ENCODE measurements at regions not wholly inside any gene's neighbourhood (a gene's known extent, or its start where the extent isn't known, plus 50 kb on each side); places are given as distances from the start of the nearest gene placed in this dataset.

DNA sequence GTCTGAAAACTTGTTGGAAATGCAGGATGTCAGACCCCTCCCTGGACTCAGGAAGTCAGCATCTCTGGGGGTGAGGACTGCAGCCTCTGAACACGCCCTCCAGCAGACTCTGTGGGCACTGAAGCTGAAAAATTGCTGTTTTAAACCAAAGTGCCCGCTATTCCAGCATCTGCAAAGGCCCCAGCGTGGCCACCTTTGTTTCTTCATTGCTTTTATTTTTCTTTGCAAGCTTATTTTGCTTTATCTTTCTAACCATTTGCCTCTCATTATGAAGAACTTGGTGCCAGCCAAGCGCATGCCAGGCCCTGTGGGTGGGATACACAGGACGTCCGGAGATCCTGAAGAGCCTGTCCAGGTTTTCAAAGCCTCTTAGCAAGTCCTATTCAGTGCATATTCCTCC, 203.9 kb upstream of the CST7 start:
- Histone ChIP-seq H4K20me1 (ENCODE audit: insufficient read depth, low read length) (no peaks in the 10 kb centered on the region), H3K27me3 (ENCODE audit: low read depth, low read length) (no peaks in the 10 kb centered on the region), H3K4me1 (ENCODE audit: low read length) (peaks cover 14% of the 10 kb centered on the region), H3K9me3 (ENCODE audit: insufficient read depth, low read length) (no peaks in the 10 kb centered on the region), H3K4me3 (ENCODE audit: low read length) (no peak overlapping the region), H2AFZ (ENCODE audit: low read depth, low read length) (no peak overlapping the region), H3K27ac (ENCODE audit: low read length) (no peak overlapping the region), H3K9ac (ENCODE audit: low read length) (no peak overlapping the region), H3K79me2 (ENCODE audit: low read length) (no peaks in the 10 kb centered on the region), H3K4me2 (ENCODE audit: low read length) (peak overlapping the region; percentile 38), H3K36me3 (replicated peaks; ENCODE audit: low read depth, low read length) (no peaks in the 10 kb centered on the region)
- TF ChIP-seq EZH2phosphoT487 (IDR thresholded peaks at IDR 0.05; ENCODE audit: low read depth) = no peak
- TF ChIP-seq, protein P1, sequence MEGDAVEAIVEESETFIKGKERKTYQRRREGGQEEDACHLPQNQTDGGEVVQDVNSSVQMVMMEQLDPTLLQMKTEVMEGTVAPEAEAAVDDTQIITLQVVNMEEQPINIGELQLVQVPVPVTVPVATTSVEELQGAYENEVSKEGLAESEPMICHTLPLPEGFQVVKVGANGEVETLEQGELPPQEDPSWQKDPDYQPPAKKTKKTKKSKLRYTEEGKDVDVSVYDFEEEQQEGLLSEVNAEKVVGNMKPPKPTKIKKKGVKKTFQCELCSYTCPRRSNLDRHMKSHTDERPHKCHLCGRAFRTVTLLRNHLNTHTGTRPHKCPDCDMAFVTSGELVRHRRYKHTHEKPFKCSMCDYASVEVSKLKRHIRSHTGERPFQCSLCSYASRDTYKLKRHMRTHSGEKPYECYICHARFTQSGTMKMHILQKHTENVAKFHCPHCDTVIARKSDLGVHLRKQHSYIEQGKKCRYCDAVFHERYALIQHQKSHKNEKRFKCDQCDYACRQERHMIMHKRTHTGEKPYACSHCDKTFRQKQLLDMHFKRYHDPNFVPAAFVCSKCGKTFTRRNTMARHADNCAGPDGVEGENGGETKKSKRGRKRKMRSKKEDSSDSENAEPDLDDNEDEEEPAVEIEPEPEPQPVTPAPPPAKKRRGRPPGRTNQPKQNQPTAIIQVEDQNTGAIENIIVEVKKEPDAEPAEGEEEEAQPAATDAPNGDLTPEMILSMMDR (IDR thresholded peaks at IDR 0.05; ENCODE audit: low read depth, low read length) = no peak

DNA sequence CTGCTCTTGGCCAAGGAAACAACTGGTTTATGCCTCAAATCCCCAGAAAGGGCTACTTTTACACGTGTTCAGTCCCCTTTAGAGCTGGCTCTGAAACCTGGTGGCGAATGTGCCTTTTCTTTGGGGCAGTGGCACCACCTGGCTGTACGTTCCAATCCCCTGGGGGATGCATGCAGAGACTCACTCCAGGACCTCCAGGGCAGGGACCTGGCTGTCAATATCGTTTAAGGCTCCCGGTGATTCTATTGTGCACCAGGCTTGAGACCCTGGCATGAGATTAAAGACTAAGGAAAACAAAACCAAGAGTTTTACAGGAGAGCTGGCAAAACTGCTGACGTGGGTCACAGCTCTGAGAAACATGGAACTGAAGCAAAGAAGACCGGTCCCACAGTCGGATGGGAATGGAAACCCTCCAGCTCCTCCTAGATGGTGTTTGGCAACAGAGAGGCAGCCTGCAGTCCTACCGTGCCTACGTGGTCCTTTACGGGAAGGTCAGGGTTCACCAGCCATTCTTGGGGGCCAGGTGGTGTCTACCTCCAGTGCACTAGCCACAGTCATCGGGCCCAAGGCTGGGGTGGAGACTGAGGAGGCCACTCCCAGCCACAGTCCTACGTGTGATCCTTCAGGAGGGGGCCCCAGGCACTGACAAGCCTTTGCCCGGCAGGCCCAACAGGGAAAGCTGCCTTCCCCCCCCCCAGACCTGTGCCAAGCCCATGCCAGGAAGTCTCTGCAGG, 203.3 kb upstream of the CST7 start:
- Histone ChIP-seq H3K4me2 (ENCODE audit: low read length) (no peak overlapping the region), H3K27ac (ENCODE audit: low read length) (no peak overlapping the region), H4K20me1 (ENCODE audit: insufficient read depth, low read length) (no peaks in the 10 kb centered on the region), H3K4me3 (ENCODE audit: low read length) (no peak overlapping the region), H3K79me2 (ENCODE audit: low read length) (no peaks in the 10 kb centered on the region), H3K9ac (ENCODE audit: low read length) (no peak overlapping the region), H2AFZ (ENCODE audit: low read depth, low read length) (no peak overlapping the region), H3K36me3 (replicated peaks; ENCODE audit: low read depth, low read length) (no peaks in the 10 kb centered on the region), H3K4me1 (ENCODE audit: low read length) (peaks cover 14% of the 10 kb centered on the region), H3K27me3 (ENCODE audit: low read depth, low read length) (no peaks in the 10 kb centered on the region), H3K9me3 (ENCODE audit: insufficient read depth, low read length) (no peaks in the 10 kb centered on the region)
- TF ChIP-seq, protein P1 (IDR thresholded peaks at IDR 0.05; ENCODE audit: low read depth, low read length) = no peak
- no peak for TF ChIP-seq EZH2phosphoT487 (IDR thresholded peaks at IDR 0.05; ENCODE audit: low read depth)

DNA sequence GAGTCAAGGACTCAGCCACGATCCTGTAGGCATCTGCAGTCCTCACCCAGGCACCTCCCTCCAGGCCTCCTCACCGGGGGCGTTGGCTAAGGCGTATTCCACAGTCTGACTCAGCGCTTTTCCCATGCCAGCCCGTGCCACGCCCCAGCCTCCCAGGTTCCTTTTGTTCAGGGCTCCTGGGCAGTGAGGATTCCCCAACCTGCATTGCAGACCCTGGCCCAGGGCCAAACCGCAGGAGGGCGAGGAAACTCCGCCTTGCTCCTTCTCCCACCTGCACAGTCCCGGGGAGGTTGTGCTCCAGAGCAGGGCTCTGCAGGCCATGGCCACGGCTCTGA, 202.8 kb upstream of the CST7 start:
- Histone ChIP-seq H3K4me1 (ENCODE audit: low read length) (peaks cover 14% of the 10 kb centered on the region), H3K9me3 (ENCODE audit: insufficient read depth, low read length) (no peaks in the 10 kb centered on the region), H3K9ac (ENCODE audit: low read length) (no peak overlapping the region), H2AFZ (ENCODE audit: low read depth, low read length) (no peak overlapping the region), H3K36me3 (replicated peaks; ENCODE audit: low read depth, low read length) (no peaks in the 10 kb centered on the region), H3K79me2 (ENCODE audit: low read length) (no peaks in the 10 kb centered on the region), H3K27me3 (ENCODE audit: low read depth, low read length) (no peaks in the 10 kb centered on the region), H3K4me3 (ENCODE audit: low read length) (no peak overlapping the region), H4K20me1 (ENCODE audit: insufficient read depth, low read length) (no peaks in the 10 kb centered on the region), H3K27ac (ENCODE audit: low read length) (no peak overlapping the region), H3K4me2 (ENCODE audit: low read length) (no peak overlapping the region)
- TF ChIP-seq, protein P1 (IDR thresholded peaks at IDR 0.05; ENCODE audit: low read depth, low read length) = no peak
- no peak for TF ChIP-seq EZH2phosphoT487 (IDR thresholded peaks at IDR 0.05; ENCODE audit: low read depth)

DNA sequence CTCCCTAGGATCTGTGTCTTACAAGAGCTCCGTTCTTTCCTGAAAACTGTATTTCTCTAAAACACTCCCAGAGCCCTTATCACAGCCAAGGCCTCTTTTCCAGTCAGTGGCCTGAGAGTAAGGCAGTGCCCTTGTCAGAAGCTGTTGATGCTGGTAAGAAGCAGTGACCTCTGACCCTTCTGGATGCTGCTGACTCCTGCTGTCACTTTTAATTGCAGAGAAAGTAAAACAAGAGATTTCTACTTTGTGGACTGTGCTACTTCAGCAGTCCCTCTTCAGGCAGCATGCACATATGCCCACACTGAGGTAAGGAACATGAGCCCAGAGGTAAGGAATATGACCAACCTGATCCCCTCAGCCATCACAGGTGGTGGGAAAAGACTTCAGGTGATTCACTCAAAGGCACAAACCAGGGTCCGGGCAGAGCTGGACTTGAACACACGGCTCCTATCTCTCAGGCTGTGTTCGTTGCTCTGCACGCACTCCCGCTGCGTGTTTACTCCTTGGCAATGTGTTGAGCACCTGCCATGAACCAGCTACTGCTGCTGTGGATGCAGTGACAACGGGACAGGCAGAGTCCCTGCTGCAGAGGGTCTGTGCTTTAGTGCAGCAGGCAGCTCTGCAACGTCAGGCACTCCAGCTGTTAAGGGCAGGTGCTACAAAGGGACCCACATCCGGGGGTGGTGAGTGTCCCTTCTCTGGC, 201.9 kb upstream of the CST7 start:
- H3K4me3 ChIP-seq (ENCODE audit: low read length) = no peak overlapping the region
- no peaks in the 10 kb centered on the region for H4K20me1 ChIP-seq (ENCODE audit: insufficient read depth, low read length)
- no peak overlapping the region for H2AFZ ChIP-seq (ENCODE audit: low read depth, low read length)
- H3K79me2 ChIP-seq (ENCODE audit: low read length) = no peaks in the 10 kb centered on the region
- no peak overlapping the region for H3K4me2 ChIP-seq (ENCODE audit: low read length)
- H3K27me3 ChIP-seq (ENCODE audit: low read depth, low read length) = no peaks in the 10 kb centered on the region
- H3K36me3 ChIP-seq (replicated peaks; ENCODE audit: low read depth, low read length) = no peaks in the 10 kb centered on the region
- TF ChIP-seq EZH2phosphoT487 (IDR thresholded peaks at IDR 0.05; ENCODE audit: low read depth) = no peak
- TF ChIP-seq, protein P1 (IDR thresholded peaks at IDR 0.05; ENCODE audit: low read depth, low read length) = no peak
- H3K9me3 ChIP-seq (ENCODE audit: insufficient read depth, low read length) = no peaks in the 10 kb centered on the region
- H3K4me1 ChIP-seq (ENCODE audit: low read length) = peaks cover 14% of the 10 kb centered on the region
- no peak overlapping the region for H3K9ac ChIP-seq (ENCODE audit: low read length)
- H3K27ac ChIP-seq (ENCODE audit: low read length) = no peak overlapping the region

All from OCI-LY3 (cell line).